Loucy (cell line): ENCODE measurements at regions not wholly inside any gene's neighbourhood (a gene's known extent, or its start where the extent isn't known, plus 50 kb on each side); places are given as distances from the start of the nearest gene placed in this dataset.

Experiments
- EZH2phosphoT487 ChIP-seq: fragments of 200-600 bp; IDR thresholded peaks from 2 replicates; pipeline ENCODE4 v1.6.1; 2018; ENCODE audit warnings: antibody characterized with exemption, mild to moderate bottlenecking, moderate library complexity, borderline replicate concordance
- TF ChIP-seq, protein P1 (sequence below): fragments of 200-600 bp; sonication (generic); conservative IDR thresholded peaks from 2 replicates; pipeline ENCODE4 v1.5.1; 2014; ENCODE audit warnings: mild to moderate bottlenecking, antibody characterized with exemption, low read length

DNA sequence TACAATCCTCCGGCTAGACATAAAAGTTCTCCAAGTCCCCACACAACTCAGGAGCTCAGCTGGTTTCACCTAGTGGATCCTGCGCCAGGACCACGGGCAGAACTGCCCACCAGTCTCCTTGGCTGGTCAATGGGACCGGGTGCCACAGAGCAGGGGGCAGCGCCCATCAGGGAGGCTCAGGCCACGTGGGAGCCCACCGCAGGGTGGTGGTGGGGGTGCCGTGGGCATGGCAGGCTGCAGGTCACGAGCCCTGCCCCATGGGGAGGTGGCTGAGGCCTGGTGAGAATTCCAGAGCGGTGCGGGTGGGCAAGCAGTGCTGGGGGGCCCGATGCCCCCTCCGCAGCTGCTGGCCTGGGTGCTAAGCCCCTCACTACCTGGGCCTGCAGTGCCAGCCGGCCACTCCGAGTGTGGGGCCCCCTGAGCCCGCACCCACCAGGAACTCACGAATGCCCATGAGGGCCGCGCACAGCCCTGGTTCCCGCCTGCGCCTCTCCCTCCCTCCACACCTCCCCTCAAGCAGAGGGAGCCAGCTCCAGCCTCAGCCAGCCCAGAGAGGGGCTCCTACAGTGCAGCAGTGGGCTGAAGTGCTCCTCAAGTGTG lies 1091.9 kb upstream of the TENM4 start:
- TF ChIP-seq, protein P1, sequence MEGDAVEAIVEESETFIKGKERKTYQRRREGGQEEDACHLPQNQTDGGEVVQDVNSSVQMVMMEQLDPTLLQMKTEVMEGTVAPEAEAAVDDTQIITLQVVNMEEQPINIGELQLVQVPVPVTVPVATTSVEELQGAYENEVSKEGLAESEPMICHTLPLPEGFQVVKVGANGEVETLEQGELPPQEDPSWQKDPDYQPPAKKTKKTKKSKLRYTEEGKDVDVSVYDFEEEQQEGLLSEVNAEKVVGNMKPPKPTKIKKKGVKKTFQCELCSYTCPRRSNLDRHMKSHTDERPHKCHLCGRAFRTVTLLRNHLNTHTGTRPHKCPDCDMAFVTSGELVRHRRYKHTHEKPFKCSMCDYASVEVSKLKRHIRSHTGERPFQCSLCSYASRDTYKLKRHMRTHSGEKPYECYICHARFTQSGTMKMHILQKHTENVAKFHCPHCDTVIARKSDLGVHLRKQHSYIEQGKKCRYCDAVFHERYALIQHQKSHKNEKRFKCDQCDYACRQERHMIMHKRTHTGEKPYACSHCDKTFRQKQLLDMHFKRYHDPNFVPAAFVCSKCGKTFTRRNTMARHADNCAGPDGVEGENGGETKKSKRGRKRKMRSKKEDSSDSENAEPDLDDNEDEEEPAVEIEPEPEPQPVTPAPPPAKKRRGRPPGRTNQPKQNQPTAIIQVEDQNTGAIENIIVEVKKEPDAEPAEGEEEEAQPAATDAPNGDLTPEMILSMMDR, result no peak
- TF ChIP-seq EZH2phosphoT487, result no peak
